ENCODE measurements at regions not wholly inside any gene's neighbourhood (a gene's known extent, or its start where the extent isn't known, plus 50 kb on each side); places are given as distances from the start of the nearest gene placed in this dataset.
A peak's percentile ranks its signal among the peaks of the same experiment; 100 is the strongest.

DNA sequence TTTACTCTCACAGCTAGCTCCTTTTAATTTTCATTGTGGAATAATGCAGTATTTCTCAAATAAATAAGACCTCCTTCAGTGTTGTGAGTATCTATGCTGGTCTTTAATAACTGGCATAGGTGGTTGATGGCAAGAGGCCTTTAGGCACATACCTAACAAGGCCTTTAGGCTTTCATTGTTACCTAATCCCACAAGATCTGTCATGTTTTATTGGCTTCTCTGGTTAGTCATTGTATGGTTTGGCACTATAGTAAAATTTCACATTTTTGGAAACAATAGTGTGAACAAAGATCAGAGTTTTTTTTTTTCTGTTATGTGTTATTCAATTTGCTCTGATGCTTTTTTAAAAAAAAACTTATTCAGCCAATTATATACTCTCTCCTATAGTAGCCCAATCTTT is 89.8 kb upstream of the NEUROD1 start:
- DNase-seq = no peak

DNA sequence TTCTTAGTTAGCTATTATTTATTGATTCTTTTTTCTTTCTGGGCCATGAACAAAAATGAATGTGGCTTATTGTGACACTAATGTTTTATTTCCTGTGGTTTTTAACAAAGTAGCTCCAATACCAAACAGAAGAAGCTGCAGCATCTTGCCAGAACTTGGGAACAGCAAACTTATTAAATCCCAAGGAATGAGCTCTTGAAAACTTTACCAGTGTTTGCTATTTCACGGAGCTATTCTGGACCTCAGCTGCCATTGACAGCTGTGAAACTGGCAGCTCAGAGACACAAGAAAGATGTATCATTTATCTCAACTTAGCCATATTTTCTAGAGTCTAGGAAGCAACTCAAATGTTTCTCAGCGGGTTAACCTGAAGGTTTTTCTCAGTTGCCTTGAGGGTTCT is 91.0 kb upstream of the NEUROD1 start:
- no peak for DNase-seq

DNA sequence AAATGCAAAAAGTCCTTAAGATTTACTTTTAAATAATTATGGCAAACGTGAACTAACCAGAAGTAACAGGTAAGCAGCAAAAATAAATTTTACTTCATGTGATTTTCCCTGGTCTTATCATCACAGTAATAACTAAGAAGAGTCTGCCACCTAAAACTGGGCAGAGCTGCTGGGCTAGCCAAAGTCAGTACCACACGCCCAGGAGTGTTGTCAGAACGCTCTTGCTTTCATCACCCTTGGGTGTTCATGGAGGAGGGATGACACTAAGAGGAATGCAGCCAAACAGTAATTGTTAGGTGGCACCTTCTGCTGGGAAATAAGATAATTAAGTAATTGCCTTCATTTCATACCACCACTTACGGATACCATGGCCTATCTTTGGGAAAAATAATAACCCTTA is 92.0 kb upstream of the NEUROD1 start:
- no peak for DNase-seq

DNA sequence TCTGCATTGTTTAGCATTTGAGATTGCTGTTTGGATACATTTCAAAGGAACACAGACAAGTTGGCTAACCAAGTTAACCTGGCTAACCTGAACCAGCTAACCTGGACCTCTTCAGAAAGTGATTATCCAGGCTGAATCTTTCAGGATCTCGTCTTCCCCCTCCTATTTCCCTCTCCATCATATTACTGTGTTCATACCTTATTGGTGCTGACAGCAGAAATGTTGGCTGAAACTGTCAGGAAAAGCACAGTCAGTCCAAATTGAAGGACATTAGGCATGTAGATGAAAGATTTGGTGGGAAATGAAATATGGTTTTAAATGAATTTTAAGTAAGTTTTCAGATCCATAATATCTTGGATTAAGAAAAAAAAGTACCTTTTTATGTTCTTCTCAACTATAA is 92.5 kb upstream of the NEUROD1 start:
- DNase-seq = no peak

DNA sequence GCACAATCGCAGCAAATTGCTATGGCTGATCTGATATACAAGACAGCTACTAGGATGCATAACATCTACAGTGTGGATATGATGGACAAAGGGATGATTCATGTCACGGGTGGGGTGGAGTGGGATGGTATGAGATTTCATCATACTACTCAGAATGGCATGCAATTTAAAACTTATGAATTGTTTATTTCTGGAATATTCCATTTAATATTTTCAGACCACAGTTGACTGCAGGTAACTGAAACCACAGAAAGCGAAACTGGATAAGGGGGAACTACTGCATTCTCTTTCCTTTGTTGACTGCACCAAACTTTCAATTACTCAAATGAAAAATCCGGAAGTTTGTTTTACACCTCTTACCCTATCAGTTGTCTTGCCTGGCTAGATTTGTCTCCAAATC is 94.4 kb upstream of the NEUROD1 start:
- peak; percentile 50 to 65 for DNase-seq

DNA sequence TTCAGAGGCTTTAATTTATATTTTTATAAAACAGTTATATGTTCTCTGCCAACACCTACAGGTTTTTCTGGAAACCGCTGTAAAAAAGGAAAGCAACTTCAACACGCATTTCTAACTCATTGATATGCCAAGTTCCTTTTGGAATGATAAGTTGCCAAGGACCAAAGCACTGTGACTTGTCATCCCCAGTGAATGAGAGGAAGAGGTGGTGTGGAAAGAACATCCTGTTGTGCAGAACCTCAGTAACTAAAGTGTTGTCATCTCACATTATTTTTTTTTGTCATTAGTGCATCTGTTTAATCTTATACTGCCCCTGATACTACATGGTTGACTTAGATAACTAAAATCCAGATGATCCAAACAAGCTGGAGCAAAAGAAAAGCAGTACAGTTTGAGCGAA is 96.0 kb upstream of the NEUROD1 start:
- DNase-seq = no peak

DNA sequence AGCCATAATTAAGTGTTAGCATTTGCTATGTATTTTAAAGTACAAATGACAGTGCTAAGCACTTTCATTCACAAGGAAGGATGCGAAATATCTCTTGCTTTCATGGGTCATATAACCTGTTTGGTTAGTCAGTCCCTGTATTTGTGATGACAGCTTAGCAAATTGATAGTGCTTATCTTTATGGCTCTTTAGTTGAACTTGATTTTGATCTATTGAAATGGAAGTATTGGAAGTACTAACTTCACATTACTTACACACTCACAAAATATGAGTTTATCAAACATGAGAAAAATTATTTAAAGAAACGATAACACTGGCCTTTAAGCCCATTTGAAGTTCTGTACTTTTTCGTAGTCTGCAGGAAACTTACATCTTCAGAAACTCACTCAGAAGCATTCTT is 97.4 kb upstream of the NEUROD1 start:
- no peak for DNase-seq

DNA sequence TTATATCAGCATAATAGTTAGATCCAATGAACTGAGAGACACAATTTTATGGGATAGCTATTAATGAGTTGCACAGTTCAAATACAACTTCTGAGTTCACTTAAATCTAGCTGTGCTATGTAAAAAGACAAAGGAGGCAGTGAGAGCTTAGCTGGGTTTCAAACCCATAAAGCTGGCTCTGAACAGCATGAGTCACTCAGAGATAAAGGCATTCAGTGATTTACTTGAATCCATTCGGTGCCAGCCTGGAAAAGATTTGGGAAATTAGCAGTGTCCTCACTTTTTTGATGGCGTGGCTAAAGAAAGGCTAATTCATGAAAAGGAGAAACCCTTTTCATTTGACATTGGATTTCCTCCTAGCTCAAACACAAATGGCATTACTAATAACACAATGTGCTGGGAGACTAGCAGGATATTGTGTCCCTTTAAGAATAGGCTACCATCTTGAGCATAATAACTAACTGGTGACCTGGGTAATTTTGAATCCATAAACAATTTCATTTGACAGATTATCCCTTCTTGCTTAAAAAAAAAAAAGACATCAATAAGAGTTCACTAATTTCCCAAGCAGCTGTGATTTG is 98.4 kb upstream of the NEUROD1 start:
- no peak for DNase-seq

DNA sequence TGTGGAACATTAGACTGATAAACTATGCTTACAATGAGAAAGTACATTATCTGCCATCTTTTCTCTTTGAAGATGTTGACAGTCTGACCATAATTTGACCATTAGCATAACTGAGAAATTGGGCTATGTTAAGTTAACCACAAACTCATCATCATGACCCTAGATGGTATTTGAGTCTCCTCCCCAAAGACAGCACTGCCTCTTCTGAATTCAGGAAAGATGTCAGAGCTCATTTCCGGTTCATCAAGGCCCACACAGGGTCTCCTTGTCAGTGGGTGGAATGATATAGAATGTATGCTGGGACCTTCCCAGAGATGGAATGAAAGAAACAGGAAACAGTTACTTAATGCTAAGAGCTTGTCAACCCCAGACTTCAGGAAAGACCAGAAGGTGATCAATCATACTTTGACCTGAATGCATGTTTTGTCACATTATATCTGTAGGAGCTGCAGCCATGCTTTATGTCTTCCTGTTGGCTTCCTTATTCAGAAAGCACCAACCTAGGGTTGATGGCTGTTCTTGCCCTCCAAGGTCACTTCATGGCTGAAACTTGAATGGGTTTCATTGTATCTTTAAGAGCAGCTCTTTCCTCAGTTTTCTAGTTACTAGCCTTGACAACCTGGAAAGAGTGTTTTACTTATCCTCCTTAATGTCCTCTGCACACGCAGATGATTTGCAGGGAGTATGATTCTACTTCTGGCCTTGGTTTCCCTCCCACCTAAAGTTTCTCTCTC is 99.1 kb upstream of the NEUROD1 start:
- no peak for DNase-seq

DNA sequence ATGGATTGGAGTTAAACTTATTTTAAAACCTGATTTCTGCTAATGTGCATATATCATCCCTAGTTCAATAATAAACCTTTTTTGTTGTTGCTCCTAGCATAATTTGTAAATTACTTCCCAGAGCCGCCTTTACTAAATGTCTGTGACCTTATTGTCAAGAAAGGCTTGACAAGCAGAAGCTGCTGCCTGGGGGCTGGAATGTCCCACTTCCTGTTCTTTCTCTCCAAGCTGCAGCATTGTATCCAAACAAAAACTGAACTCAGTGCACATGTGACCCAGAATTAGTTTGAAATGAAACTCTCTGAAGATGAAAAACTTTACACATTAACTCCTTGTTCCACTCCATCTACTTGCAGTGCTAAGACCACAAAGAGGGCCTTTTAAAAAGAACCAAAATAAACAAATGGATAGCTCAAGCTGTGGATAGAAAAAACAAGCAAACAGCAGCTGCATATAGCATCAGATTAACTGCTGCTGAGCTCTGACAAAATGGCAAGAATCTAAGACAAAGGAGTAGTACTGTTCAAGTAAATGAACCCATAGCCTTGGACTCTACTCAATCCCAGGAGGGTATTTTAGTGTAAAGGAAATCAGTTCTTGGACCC is 99.8 kb upstream of the NEUROD1 start:
- DNase-seq = peak; percentile 38 to 59

DNA sequence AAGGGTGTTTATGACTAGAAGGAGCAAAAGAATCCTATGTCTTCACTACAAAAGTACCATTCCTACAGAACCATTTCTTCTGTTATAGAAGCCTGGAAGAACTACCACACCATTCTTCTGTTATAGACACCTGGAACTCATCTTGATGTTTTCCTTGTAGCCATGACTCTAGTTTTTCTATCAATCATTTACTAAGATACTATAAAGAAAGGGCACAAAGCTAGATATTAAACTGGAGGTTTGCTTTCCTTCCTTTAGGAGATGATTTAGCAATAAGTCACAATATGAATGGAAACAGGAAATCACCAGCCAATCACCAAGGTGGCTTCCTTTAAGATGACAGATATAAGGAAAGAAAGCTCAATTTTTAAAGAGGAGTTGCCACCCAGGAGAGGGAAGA is 100.3 kb upstream of the NEUROD1 start:
- peak in 1 of 2 donors; percentile 11 for DNase-seq

DNA sequence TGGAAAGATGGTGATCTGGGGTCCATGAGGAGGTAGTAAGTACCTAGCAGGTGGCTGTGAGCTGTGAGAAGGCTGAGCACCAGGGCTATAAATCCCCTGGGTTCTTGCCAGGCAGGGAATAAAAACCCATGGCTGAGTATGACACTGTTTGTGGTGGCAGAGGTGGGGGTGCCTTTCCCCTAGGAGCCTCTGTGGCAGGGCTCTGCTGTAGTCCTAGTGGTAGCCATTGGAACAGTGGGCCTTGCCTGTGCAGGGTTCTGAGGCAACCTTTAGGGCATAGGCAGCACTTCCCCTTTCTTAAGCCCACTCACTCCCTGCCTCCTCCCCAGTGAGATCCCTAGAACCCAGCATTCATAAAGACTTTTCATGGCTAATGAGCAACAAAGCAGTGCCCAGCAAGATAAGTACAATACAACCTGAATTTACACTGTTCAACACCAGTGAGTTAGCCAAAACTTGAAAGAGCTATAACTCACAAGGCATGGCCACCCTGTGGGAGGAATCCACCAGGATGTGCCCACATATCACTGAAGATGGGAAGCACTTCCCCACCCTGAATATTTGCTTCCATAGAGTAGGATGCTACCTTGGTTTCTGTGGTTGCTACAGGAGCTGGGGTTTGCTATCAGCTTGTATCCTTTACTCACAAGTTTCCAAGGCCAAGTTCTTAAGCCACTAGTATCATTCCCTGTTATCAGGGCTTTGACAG is 100.9 kb upstream of the NEUROD1 start:
- DNase-seq = peak; percentile 50 to 81

DNA sequence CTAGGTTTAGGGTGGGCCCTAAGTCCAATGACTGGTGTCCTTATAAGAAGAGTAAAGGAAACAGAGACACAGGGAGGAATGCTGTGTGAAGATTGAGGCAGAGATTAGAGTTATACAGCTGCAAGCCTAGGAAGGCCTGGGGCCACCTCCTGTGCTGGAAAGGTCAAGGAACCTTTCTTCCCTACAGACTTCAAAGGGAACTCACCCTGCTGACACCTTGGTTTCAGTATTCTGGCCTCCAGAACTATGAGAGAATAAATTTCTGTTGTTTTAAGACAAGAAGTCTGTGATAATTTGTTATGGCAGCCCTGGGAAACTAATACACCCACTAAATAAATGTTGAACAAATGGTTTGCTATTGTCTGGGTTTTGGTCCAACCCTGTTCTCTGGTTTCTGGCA is 102.3 kb upstream of the NEUROD1 start:
- no peak for DNase-seq

DNA sequence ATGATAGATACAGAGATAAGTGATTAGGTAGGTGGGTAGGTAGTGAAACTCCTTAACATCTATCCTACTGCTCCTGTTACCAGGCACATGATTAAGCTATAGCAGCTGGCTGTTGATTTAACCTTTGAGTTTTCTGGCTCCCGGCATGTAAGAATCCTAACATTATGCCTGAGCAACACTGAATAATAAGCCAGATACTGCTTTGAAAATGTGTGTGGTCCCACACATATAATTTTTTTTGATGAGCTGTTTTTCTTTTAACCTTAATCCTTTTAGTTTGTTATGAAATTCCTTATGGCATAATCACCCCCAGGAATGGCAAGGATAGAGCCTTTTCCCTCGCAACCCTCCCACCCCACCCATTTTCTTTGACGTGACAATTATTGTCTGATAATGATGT is 104.2 kb upstream of the NEUROD1 start:
- no peak for DNase-seq

DNA sequence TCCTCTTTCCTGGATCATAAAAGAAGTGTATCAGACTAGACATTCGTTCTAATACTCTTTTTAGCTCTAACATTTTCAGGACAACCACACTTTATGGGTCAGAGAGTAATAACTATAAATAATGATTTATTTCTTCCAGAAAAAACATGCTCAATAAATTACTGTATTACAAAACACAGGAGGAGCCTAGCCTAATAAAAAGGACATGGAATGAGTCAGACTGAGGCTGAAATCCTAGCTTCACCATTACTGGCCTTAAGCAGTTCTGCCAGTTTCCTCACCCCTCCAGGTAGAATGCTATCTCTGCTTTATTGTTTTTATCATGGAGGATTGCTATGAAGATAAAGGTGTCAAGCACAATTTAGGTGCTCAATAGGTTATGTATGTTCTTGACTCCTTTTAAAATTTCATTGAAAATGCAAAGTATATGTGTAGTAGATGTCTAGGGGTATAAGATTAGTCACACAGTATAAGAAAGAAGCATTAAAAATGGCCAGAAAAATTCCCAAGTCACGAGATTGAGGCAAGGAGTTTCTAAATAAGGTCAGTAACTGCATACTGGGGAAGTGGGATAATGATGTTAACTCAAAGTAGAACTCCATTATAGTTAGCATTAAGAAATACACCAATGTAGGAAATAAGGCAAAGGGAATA is 105.5 kb upstream of the NEUROD1 start:
- no peak for DNase-seq

DNA sequence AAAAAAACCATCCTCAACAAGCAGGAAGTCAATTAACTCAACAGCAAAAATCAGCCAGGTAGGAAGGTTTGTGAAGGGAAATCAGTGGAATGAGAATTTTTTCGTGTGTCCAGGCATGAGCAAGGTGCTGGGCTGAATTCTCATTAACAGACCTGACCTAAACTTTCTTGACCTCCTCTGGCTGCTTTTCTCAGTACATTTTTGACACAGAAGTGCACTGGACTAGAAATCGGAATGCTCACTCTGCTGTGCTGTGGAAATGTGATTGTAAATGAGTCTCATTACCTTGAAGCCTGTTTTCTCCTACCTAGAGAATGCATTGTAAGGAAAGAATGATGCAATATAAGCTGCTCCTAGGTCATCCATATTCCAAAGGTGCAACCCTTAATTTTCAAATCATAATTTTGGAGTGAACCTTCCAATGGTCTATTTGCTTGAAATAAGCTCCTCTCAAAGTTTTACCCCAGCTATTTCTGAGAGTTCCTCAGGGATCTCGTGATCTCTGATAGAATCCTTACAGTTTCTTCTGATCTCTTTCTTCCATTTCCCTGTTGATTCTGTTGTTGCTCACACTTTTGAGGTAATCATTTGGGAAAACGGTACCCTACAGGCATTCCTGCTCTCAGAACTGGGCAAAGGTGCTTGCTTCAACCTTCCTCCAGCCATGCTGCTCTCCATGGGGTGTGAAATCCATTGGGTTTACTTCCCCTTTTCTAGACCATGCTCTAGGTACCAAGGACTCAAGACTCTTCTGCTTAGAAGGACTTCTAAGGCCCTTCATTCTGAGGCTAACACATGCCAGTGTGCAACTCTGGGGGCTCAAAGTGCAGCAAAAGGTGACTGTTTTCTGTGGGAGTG is 104.9 kb upstream of the ITPRID2 start:
- no peak for DNase-seq

DNA sequence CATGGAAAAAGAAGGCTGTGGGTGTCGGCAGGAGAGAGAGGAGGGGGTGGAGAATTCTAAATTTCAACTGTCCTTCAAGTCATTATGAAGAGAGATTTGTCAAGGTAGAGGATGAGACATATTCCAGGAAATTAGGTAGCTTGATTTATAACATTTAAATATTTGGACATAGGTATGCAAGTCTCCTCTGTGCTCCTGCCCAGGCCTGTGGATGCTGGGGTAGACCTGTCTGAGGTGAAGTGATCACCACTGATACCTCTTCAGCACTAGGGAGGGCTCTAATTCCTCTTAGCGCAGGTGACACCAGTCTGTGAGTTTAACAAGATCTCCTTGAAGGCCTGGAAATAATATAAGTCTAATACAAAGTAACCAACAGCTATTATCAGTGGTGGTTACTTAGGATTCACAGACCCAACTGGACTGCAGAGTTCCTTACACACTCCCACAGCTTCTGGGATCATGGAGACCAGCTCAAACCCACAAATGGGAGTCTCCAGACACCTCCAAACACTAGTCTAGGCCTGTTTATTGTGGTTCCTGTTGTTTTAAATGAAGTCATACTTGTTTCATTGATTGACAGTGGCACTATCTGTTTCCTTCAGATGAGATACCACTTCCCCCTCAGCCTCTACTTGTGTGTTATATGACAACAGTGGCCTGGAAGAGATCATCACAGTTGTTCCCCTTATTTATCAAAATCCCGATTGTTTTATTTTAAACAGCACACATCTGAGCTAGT is 104.1 kb upstream of the ITPRID2 start:
- peak; percentile 17 to 28 for DNase-seq

DNA sequence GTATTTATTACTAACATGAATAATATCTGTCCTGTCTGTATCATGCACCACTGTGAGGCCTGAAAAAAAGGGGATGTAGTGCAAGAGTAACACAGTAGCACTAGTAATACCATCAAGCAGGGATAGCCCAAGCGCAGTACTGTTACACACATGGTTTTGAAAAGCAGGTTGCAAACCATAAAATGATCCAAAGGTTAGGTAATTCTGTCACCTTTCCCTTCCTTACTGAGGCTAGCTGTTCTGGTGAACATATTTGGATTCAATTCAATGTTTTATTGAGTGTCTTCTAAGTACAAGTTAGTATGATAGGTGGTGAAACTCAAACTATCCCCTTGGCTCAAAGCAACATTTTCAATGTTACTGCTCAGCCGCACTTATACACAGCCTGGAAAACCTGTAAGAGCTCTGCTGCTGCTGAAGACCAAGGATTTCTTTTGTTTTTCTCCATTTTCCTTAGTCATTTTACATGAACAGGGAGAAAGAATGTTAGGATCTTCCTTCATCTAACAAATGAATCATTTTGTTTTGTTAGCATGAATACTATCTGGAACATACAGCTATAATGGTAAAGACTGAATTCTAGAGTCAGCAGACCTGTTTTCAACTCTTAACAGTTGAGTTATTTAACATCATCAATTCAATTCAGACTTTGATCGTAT is 102.5 kb upstream of the ITPRID2 start:
- no peak for DNase-seq

DNA sequence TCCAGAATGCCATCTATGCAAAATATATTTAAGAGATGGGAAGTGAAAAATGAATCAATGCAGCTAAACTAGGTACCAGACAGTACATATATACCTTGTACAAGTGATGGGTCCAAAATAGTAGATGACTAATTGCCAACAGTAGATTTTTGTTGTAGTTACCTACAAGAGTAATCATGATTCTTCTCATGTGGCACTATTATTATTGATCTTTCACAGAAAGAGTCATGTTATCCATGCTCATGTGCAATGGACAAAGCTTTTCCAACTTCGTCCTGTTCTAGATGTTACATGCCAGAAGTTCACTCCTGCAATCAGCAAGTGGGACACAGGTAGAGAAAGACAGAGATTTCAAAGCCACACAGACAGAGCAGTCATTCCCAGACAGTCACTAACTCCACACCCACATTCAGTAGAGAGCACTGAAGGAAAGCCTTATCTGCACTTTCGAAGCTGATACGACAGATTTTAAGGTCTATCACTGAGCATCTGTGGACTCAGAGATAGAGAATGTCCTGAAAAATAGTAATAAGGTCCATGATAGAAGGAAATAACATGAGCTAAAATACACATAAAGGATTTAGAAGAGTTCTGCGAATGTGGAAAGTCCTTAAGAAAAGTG is 101.6 kb upstream of the ITPRID2 start:
- no peak for DNase-seq

All from inflammatory macrophage (primary cell).